Daoy (cell line): ENCODE measurements at regions not wholly inside any gene's neighbourhood (a gene's known extent, or its start where the extent isn't known, plus 50 kb on each side); places are given as distances from the start of the nearest gene placed in this dataset.
"Not testable (repeated sequence)": the region's sequence is repeated elsewhere in the genome, so short reads cannot be mapped to it uniquely, and the experiment has no call there.

Experiments
- DNase-seq: peaks from one replicate; pipeline ENCODE4 v3.0.0-alpha.2; 2015; ENCODE audit warnings: low read depth

GRCh38 chr5:91499943-91500531 lies 116.9 kb upstream of the ARRDC3 start:
- DNase-seq, result peak; percentile 28

GRCh38 chr5:91495699-91496098 lies 112.6 kb upstream of the ARRDC3 start:
- DNase-seq, result no peak

GRCh38 chr5:91494447-91494996 lies 111.4 kb upstream of the ARRDC3 start:
- no peak for DNase-seq

GRCh38 chr5:91493086-91493485 lies 110.0 kb upstream of the ARRDC3 start:
- DNase-seq, result no peak

- no peak for DNase-seq
Measured at GRCh38 chr5:91491229-91491628, 108.1 kb upstream of the ARRDC3 start.

- no peak for DNase-seq
Measured at GRCh38 chr5:91490316-91490715, 107.2 kb upstream of the ARRDC3 start.

- no peak for DNase-seq
Measured at GRCh38 chr5:91487420-91487819, 104.3 kb upstream of the ARRDC3 start.

GRCh38 chr5:91486638-91487037 lies 103.5 kb upstream of the ARRDC3 start:
- peak; percentile 48 for DNase-seq

- no peak for DNase-seq
Measured at GRCh38 chr5:91484662-91485061, 101.5 kb upstream of the ARRDC3 start.

- DNase-seq, result not testable (repeated sequence)
Measured at GRCh38 chr5:91479376-91479775, 96.3 kb upstream of the ARRDC3 start.

GRCh38 chr5:91478096-91478495 lies 95.0 kb upstream of the ARRDC3 start:
- no peak for DNase-seq

- DNase-seq, result no peak
Measured at GRCh38 chr5:91477408-91477807, 94.3 kb upstream of the ARRDC3 start.

- DNase-seq, result no peak
Measured at GRCh38 chr5:91474201-91474600, 91.1 kb upstream of the ARRDC3 start.

GRCh38 chr5:91472631-91473030 lies 89.5 kb upstream of the ARRDC3 start:
- DNase-seq, result no peak

- peak; percentile 49 for DNase-seq
Measured at GRCh38 chr5:91469517-91470165, 86.5 kb upstream of the ARRDC3 start.

GRCh38 chr5:91468651-91469422 lies 85.7 kb upstream of the ARRDC3 start:
- DNase-seq, result peak; percentile 22

GRCh38 chr5:91464886-91465646 lies 81.9 kb upstream of the ARRDC3 start:
- no peak for DNase-seq

GRCh38 chr5:91457681-91458058 lies 74.6 kb upstream of the ARRDC3 start:
- DNase-seq, result no peak

GRCh38 chr5:91456928-91457680 lies 74.0 kb upstream of the ARRDC3 start:
- DNase-seq, result no peak

- no peak for DNase-seq
Measured at GRCh38 chr5:91449083-91449482, 66.0 kb upstream of the ARRDC3 start.

GRCh38 chr5:91448079-91448478 lies 65.0 kb upstream of the ARRDC3 start:
- DNase-seq, result not testable (repeated sequence)
